DND-41 (cell line): ENCODE measurements at regions not wholly inside any gene's neighbourhood (a gene's known extent, or its start where the extent isn't known, plus 50 kb on each side); places are given as distances from the start of the nearest gene placed in this dataset.

Experiments used
- ATAC-seq: fragments of 200-7000 bp; cut with Tn5 transposase; 3 replicates; pipeline ENCODE4 v1.9.1; 2021; ENCODE audit warnings: low read depth; ENCODE audit not compliant: insufficient read depth
- DNase-seq: peaks from one replicate; pipeline ENCODE4 v3.0.0-alpha.2; 2020
- H2AFZ ChIP-seq: 2 replicates; pipeline ENCODE4 v1.6.0; 2012; ENCODE audit warnings: low read depth, low read length
- H3K27ac ChIP-seq: 2 replicates; pipeline ENCODE4 v1.5.1; 2012; ENCODE audit warnings: low read length, inconsistent platforms
- H3K27me3 ChIP-seq: fragments of 200-600 bp; sonication (generic); 2 replicates; pipeline ENCODE4 v1.6.0; 2012; ENCODE audit warnings: low read length, mild to moderate bottlenecking, inconsistent platforms; ENCODE audit not compliant: insufficient read depth, poor library complexity
- H3K36me3 ChIP-seq: 2 replicates; pipeline ENCODE4 v1.5.1; 2012; ENCODE audit warnings: low read length, inconsistent platforms; ENCODE audit not compliant: insufficient read depth
- H3K4me1 ChIP-seq: 2 replicates; pipeline ENCODE4 v1.5.1; 2012; ENCODE audit warnings: mild to moderate bottlenecking, low read length; ENCODE audit not compliant: insufficient read depth
- H3K4me2 ChIP-seq: 2 replicates; pipeline ENCODE4 v1.6.0; 2012; ENCODE audit warnings: mild to moderate bottlenecking, moderate library complexity, low read length, inconsistent platforms; ENCODE audit not compliant: insufficient read depth
- H3K4me3 ChIP-seq, 2 experiments: fragments of 200-600 bp in 1 of 2; shearing (Covaris generic) in 1 of 2; 2 replicates each; pipeline ENCODE4 v1.5.1; 2012 to 2016; ENCODE audit warnings: inconsistent platforms in 2 of 2, low read length in 2 of 2, mild to moderate bottlenecking in 2 of 2, low read depth in 1 of 2, moderate library complexity in 1 of 2
- H3K79me2 ChIP-seq: 2 replicates; pipeline ENCODE4 v1.6.0; 2012; ENCODE audit warnings: low read length, inconsistent platforms; ENCODE audit not compliant: insufficient read depth
- H3K9ac ChIP-seq: 2 replicates; pipeline ENCODE4 v1.6.0; 2012; ENCODE audit warnings: low read depth, mild to moderate bottlenecking, inconsistent platforms, low read length, moderate library complexity
- H3K9me3 ChIP-seq: 2 replicates; pipeline ENCODE4 v1.5.1; 2012; ENCODE audit warnings: low read length, moderate library complexity, mild to moderate bottlenecking, inconsistent platforms; ENCODE audit not compliant: insufficient read depth, severe bottlenecking
- H4K20me1 ChIP-seq: 2 replicates; pipeline ENCODE4 v1.6.0; 2012; ENCODE audit warnings: low read length; ENCODE audit not compliant: insufficient read depth
- CTCF ChIP-seq: IDR thresholded peaks from 2 replicates; pipeline ENCODE4 v1.5.1; 2012; ENCODE audit warnings: borderline replicate concordance, low read length, moderate library complexity, mild to moderate bottlenecking; ENCODE audit not compliant: poor library complexity, severe bottlenecking; ENCODE audit errors: extremely low read depth
- EZH2 ChIP-seq: IDR thresholded peaks from 3 replicates; pipeline ENCODE4 v1.6.1; 2012; ENCODE audit warnings: borderline replicate concordance, low read depth, mild to moderate bottlenecking, moderate library complexity, low read length, inconsistent platforms; ENCODE audit not compliant: severe bottlenecking

- H3K27ac ChIP-seq: no peak overlapping the region
- no peak for TF ChIP-seq EZH2
- no peak for TF ChIP-seq CTCF
- DNase-seq (no peak), ATAC-seq (no peak)
- H2AFZ ChIP-seq: no peak overlapping the region
- no peaks in the 10 kb centered on the region for H3K27me3 ChIP-seq
- H3K9me3 ChIP-seq: no peaks in the 10 kb centered on the region
- no peaks in the 10 kb centered on the region for H4K20me1 ChIP-seq
- H3K4me3 ChIP-seq: no peak overlapping the region
- H3K4me1 ChIP-seq: no peaks in the 10 kb centered on the region
- H3K36me3 ChIP-seq: no peaks in the 10 kb centered on the region
- H3K9ac ChIP-seq: no peak overlapping the region
- H3K79me2 ChIP-seq: no peaks in the 10 kb centered on the region
- no peak overlapping the region for H3K4me2 ChIP-seq
Observed at GRCh38 chr6:141347906-141348492, 784.7 kb upstream of the GJE1 start.

DNA sequence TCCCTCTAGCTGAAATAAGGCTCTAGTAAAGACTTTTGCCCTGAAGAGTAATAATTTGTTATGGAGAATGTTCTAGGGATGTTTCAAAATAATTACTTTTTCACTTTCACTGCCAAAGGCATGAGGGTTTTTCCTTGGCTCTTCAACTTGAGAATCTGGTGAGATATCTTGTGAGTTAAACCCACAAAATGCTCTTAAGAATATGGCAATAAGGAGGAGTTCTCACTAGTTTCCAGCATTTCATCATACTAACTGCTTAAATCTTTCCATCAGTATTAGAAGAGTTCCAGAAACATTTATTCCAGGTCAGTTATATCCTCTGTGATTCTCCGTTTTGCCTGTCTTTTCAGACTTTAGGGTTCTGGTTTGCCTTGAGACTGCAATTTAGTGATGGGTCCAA lies 785.6 kb upstream of the GJE1 start:
- H4K20me1 ChIP-seq: no peaks in the 10 kb centered on the region
- DNase-seq (no peak), ATAC-seq (no peak)
- H3K27me3 ChIP-seq: no peaks in the 10 kb centered on the region
- H3K9me3 ChIP-seq: no peaks in the 10 kb centered on the region
- no peaks in the 10 kb centered on the region for H3K4me1 ChIP-seq
- H3K27ac ChIP-seq: no peak overlapping the region
- no peak overlapping the region for H3K9ac ChIP-seq
- H2AFZ ChIP-seq: no peak overlapping the region
- H3K36me3 ChIP-seq: no peaks in the 10 kb centered on the region
- no peak overlapping the region for H3K4me3 ChIP-seq
- H3K4me2 ChIP-seq: no peak overlapping the region
- H3K79me2 ChIP-seq: no peaks in the 10 kb centered on the region
- no peak for TF ChIP-seq EZH2
- no peak for TF ChIP-seq CTCF

- Histone ChIP-seq H3K79me2 (no peaks in the 10 kb centered on the region), H3K9me3 (no peaks in the 10 kb centered on the region), H2AFZ (no peak overlapping the region), H3K9ac (no peak overlapping the region), H3K36me3 (no peaks in the 10 kb centered on the region), H3K27ac (no peak overlapping the region), H3K27me3 (no peaks in the 10 kb centered on the region), H4K20me1 (no peaks in the 10 kb centered on the region), H3K4me1 (no peaks in the 10 kb centered on the region), H3K4me3 (no peak overlapping the region), H3K4me2 (no peak overlapping the region)
- TF ChIP-seq CTCF (no peak), EZH2 (no peak)
- no peak for ATAC-seq
- DNase-seq: no peak
Observed at GRCh38 chr6:141346535-141346934, 786.2 kb upstream of the GJE1 start.

DNA sequence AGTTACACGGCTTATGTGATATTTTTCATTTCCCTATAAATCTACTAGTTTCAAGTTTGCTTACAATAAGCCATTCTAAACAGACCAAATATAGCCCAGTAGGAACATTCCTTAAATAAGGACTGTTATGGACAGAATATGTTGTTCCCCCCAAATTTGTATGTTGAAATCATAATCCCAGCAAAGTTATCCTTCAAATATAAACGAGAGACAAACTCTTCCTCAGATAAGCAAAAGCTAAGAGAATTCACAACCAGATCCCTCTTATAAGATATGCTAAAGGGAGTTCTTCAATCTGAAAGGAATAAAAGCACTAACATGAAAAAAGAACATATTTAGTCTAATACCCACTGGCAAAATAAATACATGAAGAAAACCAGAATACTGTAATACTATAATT lies 795.5 kb upstream of the GJE1 start:
- TF ChIP-seq CTCF: no peak
- no peak for TF ChIP-seq EZH2
- H3K27ac ChIP-seq: no peak overlapping the region
- no peak overlapping the region for H3K4me2 ChIP-seq
- no peak overlapping the region for H3K4me3 ChIP-seq
- no peaks in the 10 kb centered on the region for H4K20me1 ChIP-seq
- no peaks in the 10 kb centered on the region for H3K36me3 ChIP-seq
- no peaks in the 10 kb centered on the region for H3K9me3 ChIP-seq
- H2AFZ ChIP-seq: no peak overlapping the region
- no peaks in the 10 kb centered on the region for H3K4me1 ChIP-seq
- no peak overlapping the region for H3K9ac ChIP-seq
- ATAC-seq (no peak), DNase-seq (no peak)
- H3K27me3 ChIP-seq: no peaks in the 10 kb centered on the region
- H3K79me2 ChIP-seq: no peaks in the 10 kb centered on the region
